PC-3 (cell line): ENCODE measurements at regions not wholly inside any gene's neighbourhood (a gene's known extent, or its start where the extent isn't known, plus 50 kb on each side); places are given as distances from the start of the nearest gene placed in this dataset.
"Not testable (repeated sequence)": the region's sequence is repeated elsewhere in the genome, so short reads cannot be mapped to it uniquely, and the experiment has no call there.

Experiments
- CTCF ChIP-seq: fragments of 300-600 bp; sonication (generic); conservative IDR thresholded peaks from 2 replicates; pipeline ENCODE4 v1.5.1; 2017; ENCODE audit warnings: antibody characterized with exemption, low read depth, mild to moderate bottlenecking, low read length
- EZH2 ChIP-seq: fragments of 300-600 bp; sonication (generic); IDR thresholded peaks from one replicate; pipeline ENCODE4 v1.6.1; 2017; ENCODE audit warnings: antibody characterized with exemption, mild to moderate bottlenecking, low read length; ENCODE audit not compliant: unreplicated experiment
- EZH2phosphoT487 ChIP-seq: fragments of 300-600 bp; sonication (generic); IDR thresholded peaks from 2 replicates; pipeline ENCODE4 v1.6.1; 2018; ENCODE audit warnings: mild to moderate bottlenecking, antibody characterized with exemption, low read length, borderline replicate concordance

GRCh38 chr3:171983685-171984084, 55.7 kb upstream of the FNDC3B start:
- not testable (repeated sequence) for TF ChIP-seq CTCF, EZH2, EZH2phosphoT487
